ENCODE measurements at regions not wholly inside any gene's neighbourhood (a gene's known extent, or its start where the extent isn't known, plus 50 kb on each side); places are given as distances from the start of the nearest gene placed in this dataset.

DNA sequence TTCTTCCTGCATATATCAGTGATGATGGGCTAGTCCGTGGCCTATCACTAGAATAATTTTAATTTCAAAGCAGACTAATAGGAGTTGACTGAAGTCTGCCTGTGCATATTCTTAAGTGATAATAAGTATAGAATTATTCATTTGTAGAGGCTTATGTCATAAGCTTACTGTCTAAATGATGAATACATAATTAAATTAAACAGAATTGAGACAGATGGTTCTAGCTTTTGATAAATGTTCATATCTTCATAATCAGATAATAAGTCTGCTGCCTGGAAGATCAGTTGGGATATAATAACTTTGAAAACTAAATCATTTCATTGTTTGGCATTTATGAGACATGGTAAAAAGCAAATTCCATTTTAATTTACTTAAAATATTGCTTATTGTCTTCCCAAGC lies 1175.6 kb downstream of the TECRL start:
- no peak for FAIRE-seq
- Histone ChIP-seq H3K9me3 (ENCODE audit: low read length) (no peaks in the 10 kb centered on the region), H3K9ac (ENCODE audit: insufficient read depth, low read depth, low read length) (no peak overlapping the region), H3K4me2 (ENCODE audit: low read depth, low read length) (no peak overlapping the region), H3K4me3 (replicated peaks in 1 of 3; ENCODE audit: insufficient read depth in 1 of 3, low read depth in 2 of 3, low read length in 3 of 3) (no peak overlapping the region), H3K36me3 (replicated peaks in 1 of 2; ENCODE audit: control insufficient read depth in 1 of 2, insufficient read depth in 2 of 2, low read length in 2 of 2) (no peaks in the 10 kb centered on the region), H4K20me1 (ENCODE audit: insufficient read depth, low read length) (no peaks in the 10 kb centered on the region), H3K27ac (ENCODE audit: extremely low read length, insufficient read depth, low read length) (no peak overlapping the region), H3K79me2 (ENCODE audit: insufficient read depth, low read length) (no peaks in the 10 kb centered on the region), H3K4me1 (ENCODE audit: insufficient read depth, low read length) (no peaks in the 10 kb centered on the region), H3K27me3 (ENCODE audit: control insufficient read depth in 1 of 2, insufficient read depth in 2 of 2, low read length in 2 of 2) (no peaks in the 10 kb centered on the region), H2AFZ (ENCODE audit: low read length) (no peak overlapping the region)
- DNase-seq (ENCODE audit: low spot score): no peak
- BruUV-seq (replicated peaks): no TSS peak
- TF ChIP-seq MLLT10 (CRISPR knock-in tag; IDR thresholded peaks at IDR 0.05) (no peak), ZNF160 (CRISPR knock-in tag; IDR thresholded peaks at IDR 0.05) (no peak), ZSCAN30 (CRISPR knock-in tag; IDR thresholded peaks at IDR 0.05) (no peak), ZNF546 (CRISPR knock-in tag; conservative IDR thresholded peaks at IDR 0.05) (no peak), NFYB (CRISPR knock-in tag; IDR thresholded peaks at IDR 0.05) (no peak), ZMAT3 (CRISPR knock-in tag; conservative IDR thresholded peaks at IDR 0.05) (no peak)
- intact Hi-C loops (cut with micrococcal nuclease; ENCODE audit: unreplicated experiment): no loop called here
- in situ Hi-C loops (cut with HindIII; ENCODE audit: extremely low pct_ligation_motif_present, low pct_unique_long_range_greater_than_20kb): no loop called here
- WGBS (ENCODE audit: low lambda C conversion rate): 0% methylated on average over 1 of the region's 1 CpG
- ChIA-PET CTCF (ENCODE audit: low intra/inter-chr PET ratio, low total read pairs) (no interaction called here), POLR2A (no interaction called here)
- ATAC-seq: no peak

- ChIA-PET POLR2A (no interaction called here), CTCF (ENCODE audit: low intra/inter-chr PET ratio, low total read pairs) (no interaction called here)
- intact Hi-C loops (cut with micrococcal nuclease; ENCODE audit: unreplicated experiment): no loop called here
- 11% methylated on average over 1 of the region's 1 CpG for WGBS (ENCODE audit: low lambda C conversion rate)
- Histone ChIP-seq H3K4me3 (replicated peaks in 1 of 3; ENCODE audit: insufficient read depth in 1 of 3, low read depth in 2 of 3, low read length in 3 of 3) (no peak overlapping the region), H3K36me3 (replicated peaks in 1 of 2; ENCODE audit: control insufficient read depth in 1 of 2, insufficient read depth in 2 of 2, low read length in 2 of 2) (no peaks in the 10 kb centered on the region), H3K27me3 (ENCODE audit: control insufficient read depth in 1 of 2, insufficient read depth in 2 of 2, low read length in 2 of 2) (no peaks in the 10 kb centered on the region), H3K79me2 (ENCODE audit: insufficient read depth, low read length) (no peaks in the 10 kb centered on the region), H3K9ac (ENCODE audit: insufficient read depth, low read depth, low read length) (no peak overlapping the region), H3K9me3 (ENCODE audit: low read length) (no peaks in the 10 kb centered on the region), H4K20me1 (ENCODE audit: insufficient read depth, low read length) (no peaks in the 10 kb centered on the region), H3K4me2 (ENCODE audit: low read depth, low read length) (no peak overlapping the region), H3K4me1 (ENCODE audit: insufficient read depth, low read length) (no peaks in the 10 kb centered on the region), H3K27ac (ENCODE audit: extremely low read length, insufficient read depth, low read length) (no peak overlapping the region), H2AFZ (ENCODE audit: low read length) (no peak overlapping the region)
- BruUV-seq (replicated peaks): no TSS peak
- TF ChIP-seq NKX3-1 (CRISPR knock-in tag; IDR thresholded peaks at IDR 0.05) (no peak), ZNF704 (CRISPR knock-in tag; IDR thresholded peaks at IDR 0.05; ENCODE audit: borderline replicate concordance) (no peak), ZBTB8A (CRISPR knock-in tag; IDR thresholded peaks at IDR 0.05; ENCODE audit: borderline replicate concordance, low read depth) (no peak), CENPT (CRISPR knock-in tag; IDR thresholded peaks at IDR 0.05; ENCODE audit: low read depth) (no peak), PBX2 (CRISPR knock-in tag; IDR thresholded peaks at IDR 0.05) (no peak), ZNF224 (CRISPR knock-in tag; IDR thresholded peaks at IDR 0.05) (no peak), ERF (CRISPR knock-in tag; IDR thresholded peaks at IDR 0.05) (no peak), RFX5 (IDR thresholded peaks at IDR 0.05; ENCODE audit: low read depth, low read length) (no peak), NFRKB (IDR thresholded peaks at IDR 0.05) (no peak), HOXA3 (CRISPR knock-in tag; IDR thresholded peaks at IDR 0.05) (no peak)
- in situ Hi-C loops (cut with HindIII; ENCODE audit: extremely low pct_ligation_motif_present, low pct_unique_long_range_greater_than_20kb): no loop called here
- ATAC-seq (no peak), FAIRE-seq (no peak), DNase-seq (ENCODE audit: low spot score) (no peak)
These were observed 1177.2 kb downstream of the TECRL start for GRCh38 chr4:63232058-63232457.

Data from HepG2 (cell line).